GM12872 (cell line): ENCODE measurements at regions not wholly inside any gene's neighbourhood (a gene's known extent, or its start where the extent isn't known, plus 50 kb on each side); places are given as distances from the start of the nearest gene placed in this dataset.
A peak's percentile ranks its signal among the peaks of the same experiment; 100 is the strongest.

Source experiments
- TF ChIP-seq, protein P1 (sequence below): IDR thresholded peaks from 3 replicates; pipeline ENCODE4 v1.5.1; 2011; ENCODE audit warnings: low read depth, mild to moderate bottlenecking, low read length, moderate library complexity; ENCODE audit not compliant: insufficient read depth

DNA sequence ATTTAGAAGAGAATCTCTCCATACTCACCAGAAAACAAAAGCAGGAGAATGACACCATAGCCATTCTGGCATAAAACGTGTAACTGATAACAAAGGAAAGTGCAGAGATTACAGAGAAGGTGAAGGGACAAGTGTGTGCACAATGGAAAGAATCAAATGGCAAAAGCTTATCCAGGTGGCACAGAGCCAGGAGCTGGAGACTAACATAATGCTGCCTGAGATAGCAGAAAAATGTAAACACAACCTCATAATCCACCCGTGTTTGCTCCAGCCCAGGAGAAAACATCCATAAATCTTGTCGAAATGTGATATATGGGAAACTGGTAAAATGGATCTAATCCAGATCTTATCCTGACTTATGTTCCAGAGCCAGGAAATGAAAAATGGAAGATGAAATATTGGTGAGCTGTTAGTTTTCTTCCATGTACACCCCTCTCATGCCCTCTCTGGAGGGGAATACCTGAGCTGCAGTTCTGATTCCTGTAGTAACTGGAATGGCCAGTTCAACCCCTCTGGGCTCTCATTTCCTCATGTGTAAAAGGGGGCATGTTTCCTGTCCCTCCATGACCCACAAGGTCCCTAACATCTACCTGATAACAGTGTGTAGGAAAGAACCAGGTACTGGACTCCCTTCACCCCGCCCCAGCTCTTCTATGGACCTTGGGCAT, 212.3 kb upstream of the DAPK1 start:
- TF ChIP-seq, protein P1, sequence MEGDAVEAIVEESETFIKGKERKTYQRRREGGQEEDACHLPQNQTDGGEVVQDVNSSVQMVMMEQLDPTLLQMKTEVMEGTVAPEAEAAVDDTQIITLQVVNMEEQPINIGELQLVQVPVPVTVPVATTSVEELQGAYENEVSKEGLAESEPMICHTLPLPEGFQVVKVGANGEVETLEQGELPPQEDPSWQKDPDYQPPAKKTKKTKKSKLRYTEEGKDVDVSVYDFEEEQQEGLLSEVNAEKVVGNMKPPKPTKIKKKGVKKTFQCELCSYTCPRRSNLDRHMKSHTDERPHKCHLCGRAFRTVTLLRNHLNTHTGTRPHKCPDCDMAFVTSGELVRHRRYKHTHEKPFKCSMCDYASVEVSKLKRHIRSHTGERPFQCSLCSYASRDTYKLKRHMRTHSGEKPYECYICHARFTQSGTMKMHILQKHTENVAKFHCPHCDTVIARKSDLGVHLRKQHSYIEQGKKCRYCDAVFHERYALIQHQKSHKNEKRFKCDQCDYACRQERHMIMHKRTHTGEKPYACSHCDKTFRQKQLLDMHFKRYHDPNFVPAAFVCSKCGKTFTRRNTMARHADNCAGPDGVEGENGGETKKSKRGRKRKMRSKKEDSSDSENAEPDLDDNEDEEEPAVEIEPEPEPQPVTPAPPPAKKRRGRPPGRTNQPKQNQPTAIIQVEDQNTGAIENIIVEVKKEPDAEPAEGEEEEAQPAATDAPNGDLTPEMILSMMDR, result no peak

DNA sequence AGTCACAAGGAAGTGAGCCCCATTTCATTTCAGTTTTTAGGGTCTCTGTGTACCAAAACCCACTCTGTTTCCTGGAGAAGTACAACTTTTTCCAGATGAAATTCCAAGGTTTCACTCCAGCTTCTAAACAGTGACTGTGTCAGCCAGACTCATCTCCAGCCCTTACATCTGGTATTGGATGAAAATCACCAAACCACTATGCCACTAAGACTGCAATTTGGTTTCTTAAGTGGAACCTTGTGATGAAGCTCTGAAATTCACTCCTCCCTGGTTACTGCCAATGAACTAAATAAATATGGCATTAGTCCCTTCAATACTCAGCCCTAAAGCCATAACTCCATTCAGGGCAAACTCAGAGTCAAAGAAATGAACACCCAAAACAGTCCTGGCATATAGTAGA, 211.2 kb upstream of the DAPK1 start:
- TF ChIP-seq, protein P1, result no peak

DNA sequence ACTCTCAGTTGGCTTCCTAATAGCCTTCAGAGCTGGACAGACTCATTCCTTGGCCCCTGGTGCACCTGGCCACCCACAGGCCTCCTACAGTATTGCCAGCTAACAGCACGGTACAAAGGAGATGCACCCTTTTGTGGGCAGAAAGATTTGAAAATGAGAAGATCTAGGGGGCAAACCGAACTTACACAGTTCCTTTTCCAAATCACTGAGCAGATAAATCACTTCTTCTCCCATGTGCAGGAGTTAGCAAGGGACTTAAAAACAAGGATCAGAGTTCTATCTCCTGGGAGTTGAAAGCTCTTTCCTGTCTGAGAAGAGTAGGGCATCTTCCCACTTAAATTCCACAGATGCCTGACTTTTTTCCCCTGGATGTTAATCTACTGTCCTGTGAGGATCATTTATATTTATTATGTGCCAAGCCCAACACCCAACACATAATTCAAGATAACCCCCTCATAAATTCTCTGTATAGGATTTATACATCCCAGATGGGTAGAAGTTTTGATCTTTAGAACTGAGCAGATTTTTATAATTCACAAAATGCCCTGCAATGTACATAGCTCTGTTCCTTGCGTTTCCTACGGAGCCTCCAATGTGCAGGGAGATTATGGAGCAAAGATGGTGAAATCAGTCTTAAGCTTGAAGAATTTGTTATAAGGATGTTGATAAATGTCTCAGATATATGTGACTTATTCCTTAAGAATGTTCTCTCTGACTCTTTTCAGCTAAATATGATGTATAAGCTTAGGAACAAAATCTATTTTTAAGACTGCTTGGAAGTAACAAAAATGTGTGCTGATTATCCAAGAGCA, 207.2 kb upstream of the DAPK1 start:
- TF ChIP-seq, protein P1, result peak; percentile 24; the same call in 1 of the 3 replicates

DNA sequence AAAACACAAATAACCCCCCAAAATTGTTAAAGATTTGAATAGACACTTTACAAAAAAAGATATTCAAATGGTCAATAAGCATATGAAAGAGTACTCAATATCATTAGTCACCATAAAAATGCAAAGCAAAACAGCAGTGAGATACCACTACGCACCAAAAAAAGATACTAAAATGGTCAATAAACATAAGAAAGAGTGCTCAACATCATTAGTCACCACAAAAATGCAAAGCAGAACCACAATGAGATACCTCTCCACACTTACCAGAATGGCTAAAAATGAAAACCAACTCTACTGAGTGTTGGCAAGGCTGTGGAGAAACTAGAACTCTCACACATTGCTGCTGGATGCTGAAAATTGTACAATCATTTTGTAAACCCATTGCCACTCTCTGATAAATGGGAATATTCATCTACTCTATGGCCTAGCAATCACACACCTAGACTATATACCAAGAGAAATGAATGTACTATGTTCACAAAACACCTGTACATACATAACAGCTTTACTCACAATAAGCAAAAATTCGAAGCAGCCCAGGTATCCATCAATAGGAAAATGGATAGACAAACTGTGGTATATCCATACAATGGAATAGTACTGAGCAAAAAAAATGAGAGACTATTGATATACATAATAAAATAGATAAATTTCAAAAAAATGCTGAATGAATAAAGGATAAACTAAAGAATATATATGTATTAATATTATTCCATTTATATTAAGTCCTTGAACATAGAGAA, 205.0 kb upstream of the DAPK1 start:
- TF ChIP-seq, protein P1, result no peak

DNA sequence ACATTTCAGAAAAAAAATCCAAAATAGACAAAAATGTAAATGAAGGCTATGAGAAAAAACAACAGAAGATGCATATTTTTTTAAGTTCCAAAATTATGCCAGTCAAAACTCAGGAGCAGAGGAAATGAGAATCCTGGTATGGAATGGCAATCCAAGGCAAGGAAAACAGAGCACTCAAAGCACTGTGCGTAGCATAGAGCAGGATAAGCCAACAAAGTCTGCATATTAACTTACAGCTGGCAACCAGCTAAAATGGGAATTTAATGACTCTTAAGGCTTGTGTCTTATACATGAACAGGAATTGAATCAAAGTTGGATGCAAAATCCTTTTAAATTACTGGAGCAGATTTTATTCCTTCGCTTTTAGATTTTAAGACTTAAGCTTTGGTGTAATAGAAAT, 203.5 kb upstream of the DAPK1 start:
- TF ChIP-seq, protein P1, result no peak

DNA sequence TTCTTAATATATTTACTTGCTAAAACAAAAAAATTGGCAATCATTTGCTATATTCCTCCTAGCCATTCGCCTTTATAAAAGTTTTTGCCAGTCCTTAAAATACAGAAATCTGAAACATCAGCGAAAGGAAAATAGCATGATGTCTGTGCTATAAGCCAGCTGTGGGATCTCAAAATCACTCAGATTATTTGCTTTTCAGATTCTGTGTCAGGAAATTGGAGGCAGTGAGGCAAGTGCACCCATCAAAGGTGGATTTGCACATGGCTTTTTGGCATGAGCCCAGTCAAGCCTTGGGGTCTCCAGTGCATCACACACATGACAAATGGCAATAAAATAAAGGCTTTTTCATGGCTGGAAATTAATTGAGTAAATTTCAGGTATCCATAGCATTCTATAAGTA, 196.8 kb upstream of the DAPK1 start:
- TF ChIP-seq, protein P1, result no peak

DNA sequence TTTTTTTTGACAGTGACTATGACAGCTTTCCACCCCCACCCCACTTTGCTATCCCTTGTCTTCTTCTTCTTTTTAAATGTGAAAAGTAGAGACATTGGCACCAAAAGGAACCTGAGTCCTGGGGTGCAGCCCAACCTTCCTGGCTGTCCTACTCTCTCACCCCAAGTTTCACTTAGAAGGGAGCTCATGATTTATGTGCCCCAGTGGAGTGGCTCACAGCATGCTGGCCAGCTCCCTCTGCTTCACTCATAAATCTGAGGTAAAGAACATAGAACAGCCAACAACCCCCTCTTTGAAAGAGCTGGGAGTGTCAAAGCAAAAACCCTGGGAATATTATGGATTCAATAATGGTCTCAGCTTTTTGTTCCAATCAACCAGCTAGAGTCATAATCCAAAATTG, 196.3 kb upstream of the DAPK1 start:
- TF ChIP-seq, protein P1, result no peak
